PC-9 (cell line): ENCODE measurements at regions not wholly inside any gene's neighbourhood (a gene's known extent, or its start where the extent isn't known, plus 50 kb on each side); places are given as distances from the start of the nearest gene placed in this dataset.
A peak's percentile ranks its signal among the peaks of the same experiment; 100 is the strongest.

ENCODE experiments used
- BruUV-seq: library from RNA; stranded (reverse); fragments of 400-500 nt; replicated peaks from 2 replicates; lab custom pipeline; 2021; lab: Mats Ljungman, UMichigan
- CTCF ChIA-PET: fragments of 300-600 bp; sonication (Branson Sonifier 250); formaldehyde crosslinking; loops from one replicate; lab custom pipeline; 2022; ENCODE audit warnings: antibody characterized with exemption; lab: Charles Lee
- POLR2A ChIA-PET: fragments of 300-600 bp; sonication (Branson Sonifier 250); formaldehyde crosslinking; loops from one replicate; lab custom pipeline; 2022; ENCODE audit warnings: antibody characterized with exemption; ENCODE audit not compliant: unreplicated experiment; lab: Charles Lee
- DNase-seq, 2 experiments: peaks; one replicate each; pipeline versions ENCODE4 v3.0.0 to v3.0.0-alpha.2; 2015 to 2022; ENCODE audit warnings: mixed read lengths in 1 of 2
- H2AFZ ChIP-seq: fragments of 200-600 bp; sonication (generic); 2 replicates; pipeline ENCODE4 v1.8.1; 2017; ENCODE audit warnings: antibody characterized with exemption
- H3F3A ChIP-seq: fragments of 200-600 bp; sonication (generic); 2 replicates; pipeline ENCODE4 v1.8.1; 2017; ENCODE audit warnings: antibody characterized with exemption, mild to moderate bottlenecking, low read depth; ENCODE audit not compliant: insufficient read depth
- H3K27ac ChIP-seq: fragments of 200-600 bp; sonication (generic); 2 replicates; pipeline ENCODE4 v1.6.1; 2016; ENCODE audit warnings: mixed run types
- H3K27me3 ChIP-seq: fragments of 200-600 bp; sonication (generic); 2 replicates; pipeline ENCODE4 v1.6.1; 2016; ENCODE audit warnings: low read depth, mixed run types; ENCODE audit not compliant: insufficient read depth
- H3K36me3 ChIP-seq: fragments of 200-600 bp; sonication (generic); 2 replicates; pipeline ENCODE4 v1.6.1; 2016; ENCODE audit warnings: low read depth, mixed run types
- H3K4me1 ChIP-seq: fragments of 200-600 bp; sonication (generic); replicated peaks from 2 replicates; pipeline ENCODE4 v1.6.1; 2016; ENCODE audit warnings: mixed run types; ENCODE audit not compliant: insufficient read depth
- H3K4me2 ChIP-seq: fragments of 200-600 bp; sonication (generic); 2 replicates; pipeline ENCODE4 v1.6.1; 2017; ENCODE audit warnings: mixed run types
- H3K4me3 ChIP-seq: fragments of 200-600 bp; sonication (generic); 2 replicates; pipeline ENCODE4 v1.6.1; 2016; ENCODE audit warnings: mixed run types
- H3K79me2 ChIP-seq: fragments of 200-600 bp; sonication (generic); 2 replicates; pipeline ENCODE4 v1.6.1; 2017; ENCODE audit warnings: low read depth, mixed run types
- H3K9me2 ChIP-seq: fragments of 200-600 bp; sonication (generic); 2 replicates; pipeline ENCODE4 v1.8.1; 2017; ENCODE audit warnings: mild to moderate bottlenecking; ENCODE audit not compliant: insufficient read depth
- H3K9me3 ChIP-seq: fragments of 200-600 bp; sonication (generic); 2 replicates; pipeline ENCODE4 v1.8.1; 2016; ENCODE audit warnings: low read depth; ENCODE audit not compliant: insufficient read depth
- H4K20me1 ChIP-seq: fragments of 200-600 bp; sonication (generic); 2 replicates; pipeline ENCODE4 v1.8.1; 2017; ENCODE audit not compliant: insufficient read depth
- CTCF ChIP-seq: fragments of 200-600 bp; sonication (generic); conservative IDR thresholded peaks from 2 replicates; pipeline ENCODE4 v1.6.1; 2017; ENCODE audit warnings: mixed run types, antibody characterized with exemption, mild to moderate bottlenecking, moderate library complexity
- EZH2 ChIP-seq: fragments of 200-600 bp; sonication (generic); IDR thresholded peaks from 2 replicates; pipeline ENCODE4 v1.8.0; 2017; ENCODE audit warnings: antibody characterized with exemption, low read depth
- intact Hi-C: fragments of 100-400 bp; cut with micrococcal nuclease; formaldehyde crosslinking; loops from one replicate; pipeline ENCODE4 v1.10.0; 2022; ENCODE audit not compliant: unreplicated experiment

GRCh38 chr6:4582506-4583417 is 193.4 kb upstream of the CDYL start:
- H4K20me1 ChIP-seq: no peaks in the 10 kb centered on the region
- BruUV-seq: no TSS peak
- no peak overlapping the region; the same call in 1 of the 2 replicates for H3K4me2 ChIP-seq
- DNase-seq: no peak
- H3K9me3 ChIP-seq: no peaks in the 10 kb centered on the region
- intact Hi-C loops: no loop called here
- ChIA-PET CTCF (no interaction called here), POLR2A (interaction anchor here (0.6 to 0.8 kb wide), 3 partner anchors 21 to 893 kb away, joined by 6 to 9 read pairs (median 8); no protein-coding TSS in a partner anchor)
- H3K27ac ChIP-seq: peak overlapping the region; percentile 29; the same call in 1 of the 2 replicates
- H3K27me3 ChIP-seq: no peaks in the 10 kb centered on the region
- no peaks in the 10 kb centered on the region for H3K36me3 ChIP-seq
- H3F3A ChIP-seq: peaks cover 5% of the 10 kb centered on the region; the same call in 1 of the 2 replicates
- peaks cover 30% of the 10 kb centered on the region for H3K4me1 ChIP-seq
- no peaks in the 10 kb centered on the region for H3K79me2 ChIP-seq
- no peaks in the 10 kb centered on the region for H3K9me2 ChIP-seq
- no peak overlapping the region; the same call in 1 of the 2 replicates for H2AFZ ChIP-seq
- TF ChIP-seq CTCF: no peak
- TF ChIP-seq EZH2: no peak
- H3K4me3 ChIP-seq: no peak overlapping the region

- Histone ChIP-seq H2AFZ (no peak overlapping the region), H3K36me3 (no peaks in the 10 kb centered on the region), H3K9me2 (no peaks in the 10 kb centered on the region), H3K79me2 (no peaks in the 10 kb centered on the region), H3K9me3 (no peaks in the 10 kb centered on the region), H3K27ac (peak overlapping the region; percentile 29; the same call in 1 of the 2 replicates), H3K4me2 (no peak overlapping the region), H4K20me1 (no peaks in the 10 kb centered on the region), H3K27me3 (no peaks in the 10 kb centered on the region), H3K4me3 (no peak overlapping the region), H3K4me1 (peaks cover 30% of the 10 kb centered on the region), H3F3A (peaks cover 5% of the 10 kb centered on the region; the same call in 1 of the 2 replicates)
- no TSS peak for BruUV-seq
- ChIA-PET CTCF (no interaction called here), POLR2A (interaction anchor here (0.6 to 0.8 kb wide), 4 partner anchors 22 to 892 kb away, joined by 6 to 12 read pairs (median 8); no protein-coding TSS in a partner anchor)
- peak; percentile 39 to 44 for DNase-seq
- intact Hi-C loops: no loop called here
- TF ChIP-seq CTCF: no peak
- TF ChIP-seq EZH2: no peak
These were observed 194.5 kb upstream of the CDYL start for GRCh38 chr6:4581468-4582385.

- peaks cover 20% of the 10 kb centered on the region for H3K4me1 ChIP-seq
- intact Hi-C loops: no loop called here
- no peak overlapping the region for H3K27ac ChIP-seq
- H3F3A ChIP-seq: peaks cover 5% of the 10 kb centered on the region; the same call in 1 of the 2 replicates
- H3K27me3 ChIP-seq: no peaks in the 10 kb centered on the region
- ChIA-PET CTCF (no interaction called here), POLR2A (no interaction called here)
- TF ChIP-seq EZH2 (no peak), CTCF (no peak)
- no peaks in the 10 kb centered on the region for H3K9me3 ChIP-seq
- H4K20me1 ChIP-seq: no peaks in the 10 kb centered on the region
- no peak overlapping the region for H3K4me2 ChIP-seq
- BruUV-seq: no TSS peak
- H3K9me2 ChIP-seq: no peaks in the 10 kb centered on the region
- no peak overlapping the region for H3K4me3 ChIP-seq
- no peak for DNase-seq
- H3K36me3 ChIP-seq: no peaks in the 10 kb centered on the region
- no peaks in the 10 kb centered on the region for H3K79me2 ChIP-seq
- H2AFZ ChIP-seq: no peak overlapping the region
These were observed 195.8 kb upstream of the CDYL start for GRCh38 chr6:4580361-4580760.
